Prostate gland (tissue), 2 donors: ENCODE measurements at regions not wholly inside any gene's neighbourhood (a gene's known extent, or its start where the extent isn't known, plus 50 kb on each side); places are given as distances from the start of the nearest gene placed in this dataset.

Experiments used
- DNase-seq: peaks from one replicate; pipeline ENCODE4 v3.0.0-alpha.2; 2019; ENCODE audit warnings: low spot score
- H3K27ac ChIP-seq, 2 donors: fragments of 200-600 bp; sonication (generic); 2 replicates each; pipeline ENCODE4 v1.5.1; 2017 to 2019
- H3K27me3 ChIP-seq: fragments of 200-600 bp; sonication (generic); replicated peaks from 2 replicates; pipeline ENCODE4 v1.5.1; 2019; ENCODE audit not compliant: insufficient read depth
- H3K36me3 ChIP-seq, 2 donors: fragments of 200-600 bp; sonication (generic); 1 replicate in 1 of 2; 2 replicates in 1 of 2; pipeline versions ENCODE4 v1.5.1 to v1.8.1; 2017 to 2019
- H3K4me1 ChIP-seq: fragments of 200-600 bp; sonication (generic); replicated peaks from 2 replicates; pipeline ENCODE4 v1.5.1; 2019
- H3K4me3 ChIP-seq, 2 donors: fragments of 200-600 bp; sonication (generic); 2 replicates each; pipeline ENCODE4 v1.5.1; 2017 to 2019
- H3K9me3 ChIP-seq: fragments of 200-600 bp; sonication (generic); 2 replicates; pipeline ENCODE4 v1.5.1; 2017
- POLR2A ChIP-seq: fragments of 450-650 bp; IDR thresholded peaks from one replicate; pipeline ENCODE4 v1.6.1; 2016; ENCODE audit warnings: antibody characterized with exemption, mild to moderate bottlenecking
- POLR2AphosphoS5 ChIP-seq: sonication (generic); formaldehyde crosslinking; IDR thresholded peaks from one replicate; pipeline ENCODE4 v1.6.1; 2017; ENCODE audit warnings: antibody characterized with exemption
- WGBS: methylation state at CpG from one replicate; pipeline ENCODE4 v1.1.5; 2018; 5-methylcytosine and 5-hydroxymethylcytosine counted together
- intact Hi-C: fragments of 100-400 bp; cut with DNase I; formaldehyde crosslinking; loops from one replicate; pipeline ENCODE4 v1.14.2; 2022
- TF ChIP-seq, protein P1 (sequence below), 4 experiments: fragments of 200-600 bp in 2 of 4; fragments of 450-650 bp in 2 of 4; sonication (generic) in 2 of 4; IDR thresholded peaks; 1 replicate in 3 of 4; 2 replicates in 1 of 4; pipeline ENCODE4 v1.5.1; 2016 to 2019; ENCODE audit warnings: antibody characterized with exemption in 4 of 4, mild to moderate bottlenecking in 2 of 4, moderate library complexity in 2 of 4

DNA sequence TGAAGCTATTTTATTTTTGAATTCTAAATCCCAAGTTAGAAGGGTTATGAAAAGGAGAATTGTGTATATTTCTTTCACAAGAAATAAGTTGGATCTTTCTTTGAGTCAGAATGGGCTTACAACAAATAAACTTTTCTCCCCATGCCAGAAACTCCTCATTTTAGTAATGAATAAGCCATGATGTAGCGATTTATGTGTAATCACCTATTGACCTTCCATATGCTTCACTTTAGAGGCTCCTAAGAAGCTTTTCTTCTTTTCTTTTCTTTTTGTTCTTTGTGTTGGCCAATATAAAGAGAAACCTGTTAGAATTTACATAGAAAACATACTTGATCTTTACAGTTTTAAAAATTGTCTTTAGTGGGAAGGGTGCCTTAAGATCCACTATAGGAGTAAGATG lies 370.2 kb downstream of the UTRN start:
- Histone ChIP-seq H3K27me3 (no peaks in the 10 kb centered on the region), H3K4me3 (no peak overlapping the region), H3K36me3 (no peaks in the 10 kb centered on the region), H3K4me1 (no peaks in the 10 kb centered on the region), H3K9me3 (no peaks in the 10 kb centered on the region), H3K27ac (no peak overlapping the region)
- DNase-seq, result no peak
- 91% methylated on average over 1 of the region's 1 CpG for WGBS
- intact Hi-C loops, result no loop called here
- TF ChIP-seq POLR2AphosphoS5, result no peak
- TF ChIP-seq, protein P1, sequence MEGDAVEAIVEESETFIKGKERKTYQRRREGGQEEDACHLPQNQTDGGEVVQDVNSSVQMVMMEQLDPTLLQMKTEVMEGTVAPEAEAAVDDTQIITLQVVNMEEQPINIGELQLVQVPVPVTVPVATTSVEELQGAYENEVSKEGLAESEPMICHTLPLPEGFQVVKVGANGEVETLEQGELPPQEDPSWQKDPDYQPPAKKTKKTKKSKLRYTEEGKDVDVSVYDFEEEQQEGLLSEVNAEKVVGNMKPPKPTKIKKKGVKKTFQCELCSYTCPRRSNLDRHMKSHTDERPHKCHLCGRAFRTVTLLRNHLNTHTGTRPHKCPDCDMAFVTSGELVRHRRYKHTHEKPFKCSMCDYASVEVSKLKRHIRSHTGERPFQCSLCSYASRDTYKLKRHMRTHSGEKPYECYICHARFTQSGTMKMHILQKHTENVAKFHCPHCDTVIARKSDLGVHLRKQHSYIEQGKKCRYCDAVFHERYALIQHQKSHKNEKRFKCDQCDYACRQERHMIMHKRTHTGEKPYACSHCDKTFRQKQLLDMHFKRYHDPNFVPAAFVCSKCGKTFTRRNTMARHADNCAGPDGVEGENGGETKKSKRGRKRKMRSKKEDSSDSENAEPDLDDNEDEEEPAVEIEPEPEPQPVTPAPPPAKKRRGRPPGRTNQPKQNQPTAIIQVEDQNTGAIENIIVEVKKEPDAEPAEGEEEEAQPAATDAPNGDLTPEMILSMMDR (IDR thresholded peaks at IDR 0.05), result no peak
- TF ChIP-seq POLR2A, result no peak

DNA sequence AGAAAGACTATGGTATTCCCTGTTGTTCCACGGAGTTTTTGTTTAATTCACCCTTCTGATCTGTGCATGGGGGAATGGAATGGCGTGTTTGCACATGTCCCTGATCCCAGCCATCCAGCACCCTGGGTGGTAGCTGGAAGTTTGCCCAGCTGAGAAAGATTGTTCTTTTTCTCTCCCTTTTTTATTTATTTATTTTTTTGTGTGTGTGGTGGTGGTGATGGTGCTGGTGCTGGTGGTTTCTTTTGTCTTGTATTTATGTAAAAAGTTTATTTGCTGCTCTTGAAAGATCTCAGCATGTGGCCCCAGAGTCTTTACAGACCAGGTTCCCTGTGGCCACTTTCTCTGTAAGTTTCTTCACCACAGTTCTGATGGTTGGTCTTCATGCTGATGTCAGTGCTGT lies 372.6 kb downstream of the UTRN start:
- intact Hi-C loops, result no loop called here
- no peak for DNase-seq
- no peak overlapping the region for H3K27ac ChIP-seq
- H3K4me3 ChIP-seq, result no peak overlapping the region
- WGBS, result 45% methylated on average over 2 of the region's 2 CpGs
- H3K9me3 ChIP-seq, result no peaks in the 10 kb centered on the region
- no peaks in the 10 kb centered on the region for H3K4me1 ChIP-seq
- no peaks in the 10 kb centered on the region for H3K27me3 ChIP-seq
- TF ChIP-seq POLR2A, result no peak
- TF ChIP-seq POLR2AphosphoS5, result no peak
- TF ChIP-seq, protein P1 (IDR thresholded peaks at IDR 0.05), result no peak
- no peaks in the 10 kb centered on the region for H3K36me3 ChIP-seq

DNA sequence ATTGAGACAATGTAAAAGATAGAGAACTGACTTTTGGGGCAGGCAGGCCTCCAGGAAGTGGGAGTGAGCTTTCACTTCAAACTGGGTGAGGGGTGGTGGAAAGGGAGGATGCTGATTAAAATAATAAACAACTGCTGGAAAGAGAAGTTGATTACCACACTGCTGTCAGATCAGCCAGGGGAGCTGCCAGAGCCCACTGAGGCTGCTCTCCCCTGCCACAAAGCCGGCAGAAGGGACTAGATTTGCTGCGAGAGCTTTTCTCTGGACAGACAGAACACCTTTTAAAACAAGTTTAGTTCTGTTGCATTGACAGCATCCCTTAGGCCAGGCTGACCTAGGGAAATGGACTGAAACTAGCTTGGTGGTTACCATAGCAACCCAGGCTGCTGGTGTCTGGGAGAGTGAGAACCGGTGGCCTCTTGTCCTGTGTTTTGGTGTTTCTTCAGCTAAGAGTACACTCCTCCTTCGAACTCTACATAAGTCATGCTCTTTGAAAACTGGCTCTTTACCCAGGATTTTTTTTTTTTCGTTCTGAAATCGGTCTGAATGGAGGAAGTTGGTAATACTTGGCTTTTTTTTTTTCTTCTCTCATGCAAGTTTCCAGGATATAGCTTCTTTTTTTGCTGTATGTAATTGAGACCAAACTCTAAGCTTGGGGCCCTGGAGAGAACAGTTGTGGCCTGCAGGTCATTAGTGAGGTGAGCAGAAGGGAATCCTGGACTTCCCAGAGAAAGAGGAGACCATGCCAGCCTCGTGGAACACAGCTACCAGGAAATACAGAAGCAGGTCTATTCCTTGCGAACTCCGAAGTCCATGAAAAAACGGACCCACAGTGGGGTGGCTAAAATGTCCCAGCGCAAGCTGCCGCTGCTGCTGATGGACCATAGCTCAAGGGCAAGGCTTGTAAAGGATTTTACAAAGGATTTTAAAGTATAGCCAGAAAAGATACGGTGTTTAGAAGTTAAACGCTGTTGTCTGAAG lies 374.4 kb downstream of the UTRN start:
- H3K4me1 ChIP-seq, result no peaks in the 10 kb centered on the region
- no peak for DNase-seq
- H3K27ac ChIP-seq, result no peak overlapping the region
- no peaks in the 10 kb centered on the region for H3K27me3 ChIP-seq
- H3K4me3 ChIP-seq, result no peak overlapping the region
- 70% methylated on average over 14 of the region's 14 CpGs for WGBS
- no peaks in the 10 kb centered on the region for H3K36me3 ChIP-seq
- intact Hi-C loops, result no loop called here
- TF ChIP-seq, protein P1 (IDR thresholded peaks at IDR 0.05), result no peak
- TF ChIP-seq POLR2A (no peak), POLR2AphosphoS5 (no peak)
- H3K9me3 ChIP-seq, result no peaks in the 10 kb centered on the region

- no peaks in the 10 kb centered on the region for H3K27me3 ChIP-seq
- WGBS, result 65% methylated on average over 7 of the region's 7 CpGs
These were observed 375.5 kb downstream of the UTRN start for GRCh38 chr6:144660561-144661115.

More at GRCh38 chr6:144660561-144661115, 375.5 kb downstream of the UTRN start:
- H3K4me1 ChIP-seq, result no peaks in the 10 kb centered on the region
- H3K36me3 ChIP-seq, result no peaks in the 10 kb centered on the region
- no peaks in the 10 kb centered on the region for H3K9me3 ChIP-seq
- intact Hi-C loops, result no loop called here
- TF ChIP-seq POLR2AphosphoS5 (no peak), POLR2A (no peak)
- TF ChIP-seq, protein P1 (IDR thresholded peaks at IDR 0.05), result no peak
- DNase-seq, result no peak
- H3K4me3 ChIP-seq, result no peak overlapping the region
- no peak overlapping the region for H3K27ac ChIP-seq
